ENCODE measurements at regions not wholly inside any gene's neighbourhood (a gene's known extent, or its start where the extent isn't known, plus 50 kb on each side); places are given as distances from the start of the nearest gene placed in this dataset.
A peak's percentile ranks its signal among the peaks of the same experiment; 100 is the strongest.

- no peak for ATAC-seq
These were observed 1313.3 kb downstream of the KCNT2 start for GRCh38 chr1:195294911-195295310.

More at GRCh38 chr1:195294911-195295310, 1313.3 kb downstream of the KCNT2 start:
- Histone ChIP-seq H3K4me3 (no peak overlapping the region), H3K9ac (ENCODE audit: insufficient read depth in 1 of 2, low read depth in 2 of 2, low read length in 2 of 2) (no peak overlapping the region), H4K20me1 (replicated peaks; ENCODE audit: control insufficient read depth, insufficient read depth, low read length) (no peaks in the 10 kb centered on the region), H3K4me2 (ENCODE audit: insufficient read depth, low read length) (no peak overlapping the region), H3K79me2 (ENCODE audit: control insufficient read depth, insufficient read depth, low read length) (no peaks in the 10 kb centered on the region), H3K9me1 (ENCODE audit: control insufficient read depth, insufficient read depth, low read length) (no peaks in the 10 kb centered on the region), H3K9me3 (replicated peaks; ENCODE audit: control insufficient read depth, insufficient read depth, low read depth, low read length) (no peaks in the 10 kb centered on the region), H3K27me3 (ENCODE audit: control insufficient read depth in 2 of 2, insufficient read depth in 2 of 2, low read length in 2 of 2) (no peaks in the 10 kb centered on the region), H3K27ac (ENCODE audit: extremely low read depth, low read depth, low read length) (no peak overlapping the region), H3K4me1 (replicated peaks in 1 of 2; ENCODE audit: control insufficient read depth in 2 of 2, insufficient read depth in 2 of 2, low read length in 2 of 2) (no peaks in the 10 kb centered on the region), H2AFZ (ENCODE audit: low read depth, low read length) (no peak overlapping the region), H3K36me3 (ENCODE audit: control insufficient read depth, insufficient read depth, low read length) (no peaks in the 10 kb centered on the region)
- no TSS peak for BruUV-seq (replicated peaks)
- ChIA-PET CTCF (ENCODE audit: low intra/inter-chr PET ratio) (no interaction called here), POLR2A (no interaction called here)
- no peak for DNase-seq (ENCODE audit: extremely low read depth in 1 of 4, low spot score in 3 of 4)
- WGBS (ENCODE audit: insufficient coverage, low coverage, missing lambda C conversion rate) = 0% methylated on average over 3 of the region's 3 CpGs
- no peak for TF ChIP-seq MAFK (IDR thresholded peaks at IDR 0.05; ENCODE audit: low read length)
- TF ChIP-seq CBX1 (IDR thresholded peaks at IDR 0.05; ENCODE audit: low read depth) = no peak
- TF ChIP-seq KAT8 (IDR thresholded peaks at IDR 0.05; ENCODE audit: low read depth) = no peak
- TF ChIP-seq DMBX1 (CRISPR knock-in tag; IDR thresholded peaks at IDR 0.05; ENCODE audit: borderline replicate concordance) = peak; percentile 92; the same call in 1 of the 2 replicates
- TF ChIP-seq IRF9 (tag; IDR thresholded peaks at IDR 0.05) = peak; percentile 74
- TF ChIP-seq ZBTB5 (IDR thresholded peaks at IDR 0.05) = no peak
- TF ChIP-seq POLR2G (IDR thresholded peaks at IDR 0.05; ENCODE audit: low read depth, low read length) = no peak
- intact Hi-C loops (cut with micrococcal nuclease) = no loop called here
- FAIRE-seq = no peak
- in situ Hi-C loops (cut with MboI) = no loop called here

Measured in K562 (cell line).